GM19238 (cell line): ENCODE measurements at regions not wholly inside any gene's neighbourhood (a gene's known extent, or its start where the extent isn't known, plus 50 kb on each side); places are given as distances from the start of the nearest gene placed in this dataset.
"Not testable (repeated sequence)": the region's sequence is repeated elsewhere in the genome, so short reads cannot be mapped to it uniquely, and the experiment has no call there.

Experiments used
- DNase-seq: peaks from one replicate; pipeline ENCODE4 v3.0.0; 2011; ENCODE audit warnings: low spot score; ENCODE audit not compliant: insufficient read length

- DNase-seq, result no peak
These were observed 71.0 kb upstream of the CYRIA start for GRCh38 chr2:16736633-16737032.

GRCh38 chr2:16729335-16729734 is 63.7 kb upstream of the CYRIA start:
- no peak for DNase-seq

DNA sequence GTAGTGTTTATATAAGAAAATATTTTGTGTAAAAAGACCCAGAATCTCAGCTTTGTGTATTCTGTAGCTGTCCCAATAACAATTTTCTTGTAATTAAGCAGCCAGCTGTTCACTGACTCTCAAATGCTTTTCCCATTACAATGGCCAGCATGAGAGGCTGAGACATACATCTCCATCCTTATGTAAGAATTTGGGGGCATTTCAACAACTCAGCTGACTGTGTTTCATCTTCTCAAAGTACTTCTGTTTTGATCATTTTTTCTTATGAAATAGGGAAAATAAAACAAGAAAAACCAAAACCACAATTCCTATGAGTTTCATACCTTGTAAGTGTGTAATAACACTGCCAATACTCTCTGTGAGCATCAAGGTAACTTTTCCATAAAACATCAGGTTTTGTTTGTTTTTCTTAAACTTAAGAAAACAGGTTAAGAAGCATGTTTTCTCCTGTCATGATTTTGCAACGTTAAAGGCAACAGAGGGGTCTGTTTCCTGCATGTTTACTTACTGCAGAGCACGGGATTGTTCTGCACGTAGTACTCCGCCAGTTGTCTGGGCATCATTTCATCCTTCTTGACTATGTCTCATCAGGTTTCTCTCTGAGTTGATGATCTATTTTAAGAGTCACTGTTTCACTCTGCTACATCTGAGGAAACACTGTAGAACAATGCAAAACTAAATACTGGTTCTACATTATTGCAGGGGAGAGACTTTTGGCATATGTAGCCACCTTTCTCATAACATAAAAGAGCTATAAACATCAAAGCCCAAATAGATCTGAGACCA is 62.9 kb upstream of the CYRIA start:
- no peak for DNase-seq

GRCh38 chr2:16727849-16728248 is 62.2 kb upstream of the CYRIA start:
- DNase-seq, result not testable (repeated sequence)

GRCh38 chr2:16727256-16727655 is 61.6 kb upstream of the CYRIA start:
- DNase-seq, result no peak

GRCh38 chr2:16726577-16726976 is 60.9 kb upstream of the CYRIA start:
- DNase-seq, result no peak

DNA sequence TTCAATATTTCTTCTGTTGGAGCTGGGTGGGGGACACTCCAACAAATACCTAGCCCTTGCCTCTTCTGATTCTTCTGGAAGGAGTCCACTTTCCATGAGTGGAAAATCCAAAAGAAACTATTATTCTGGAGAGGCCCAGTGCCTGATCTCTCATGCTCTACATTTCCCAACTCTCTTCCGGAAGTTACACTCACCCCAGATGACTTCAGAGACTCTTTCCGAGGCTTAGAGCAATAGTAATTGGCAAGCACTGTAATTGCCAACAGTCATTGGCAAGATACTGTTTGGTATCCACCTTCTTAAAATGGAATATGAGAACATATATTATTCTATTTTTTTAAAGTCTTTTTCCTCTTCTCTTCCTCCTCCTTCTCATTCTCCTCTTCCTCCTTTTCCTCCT is 60.5 kb upstream of the CYRIA start:
- DNase-seq, result no peak

DNA sequence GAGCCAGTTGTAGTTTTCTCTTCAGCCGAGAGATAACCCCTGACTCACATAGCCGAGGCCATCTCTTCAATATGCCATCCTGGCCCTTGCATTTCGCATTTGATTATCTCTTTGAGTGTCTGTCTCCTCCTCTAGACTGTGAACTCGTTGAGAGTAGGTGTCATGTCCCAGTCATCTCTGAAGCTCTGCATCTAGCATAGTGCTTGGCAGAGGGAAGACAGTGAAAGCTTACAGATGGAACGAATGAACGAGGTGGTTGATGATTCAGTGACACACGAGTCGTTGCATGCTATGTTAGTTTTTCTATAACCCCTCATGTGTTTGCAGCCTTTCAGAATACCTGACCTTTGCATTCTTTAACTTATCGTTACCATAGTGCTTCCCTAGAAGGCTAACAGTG is 59.9 kb upstream of the CYRIA start:
- DNase-seq, result no peak

GRCh38 chr2:16722677-16723076 is 57.0 kb upstream of the CYRIA start:
- no peak for DNase-seq

DNA sequence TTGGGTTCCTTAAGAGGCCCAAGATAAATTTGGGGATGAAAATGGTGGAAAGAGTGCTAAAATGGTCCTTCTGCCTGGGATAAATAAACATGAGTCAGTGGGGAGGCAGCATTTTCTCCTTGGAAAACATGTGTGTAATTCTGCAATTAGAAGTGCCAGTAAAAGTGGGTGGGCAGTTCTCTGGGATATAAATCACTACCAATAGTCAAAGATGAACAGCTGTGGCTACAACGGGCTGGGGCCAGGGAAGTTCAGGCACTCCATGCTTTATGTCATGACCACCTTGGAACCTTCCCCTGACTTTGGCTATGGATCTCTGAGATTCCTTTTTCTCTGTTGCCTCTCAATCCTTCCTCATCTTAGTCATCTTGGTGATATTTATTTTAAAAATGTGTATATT is 56.5 kb upstream of the CYRIA start:
- no peak for DNase-seq

GRCh38 chr2:16721529-16721928 is 55.9 kb upstream of the CYRIA start:
- DNase-seq, result not testable (repeated sequence)

- not testable (repeated sequence) for DNase-seq
These were observed 55.1 kb upstream of the CYRIA start for GRCh38 chr2:16720737-16721136.

- no peak for DNase-seq
These were observed 53.8 kb upstream of the CYRIA start for GRCh38 chr2:16719485-16719808.

- no peak for DNase-seq
These were observed 53.2 kb upstream of the CYRIA start for GRCh38 chr2:16718576-16719484.

- no peak for DNase-seq
These were observed 51.8 kb upstream of the CYRIA start for GRCh38 chr2:16717477-16717876.

DNA sequence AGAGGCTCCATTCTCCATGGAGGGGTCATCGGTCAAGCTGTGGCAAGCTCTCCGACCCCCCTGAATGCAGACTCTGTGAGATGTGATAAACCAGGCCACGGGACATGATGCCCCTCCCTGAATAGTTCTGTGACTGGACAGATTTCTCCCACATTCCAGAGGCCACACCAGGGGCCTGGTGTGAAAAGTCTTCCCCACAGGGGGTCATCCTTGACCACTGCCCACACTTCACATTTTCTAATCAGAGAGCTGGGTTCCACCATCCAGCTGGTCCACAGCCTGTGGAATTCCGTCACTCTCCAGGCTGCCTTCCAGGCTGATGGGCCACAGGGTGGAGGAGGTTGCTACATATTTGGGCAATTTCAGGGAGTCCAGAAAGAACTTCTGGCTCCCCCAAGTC is 51.3 kb upstream of the CYRIA start:
- DNase-seq, result no peak

GRCh38 chr2:16716024-16716423 is 50.4 kb upstream of the CYRIA start:
- no peak for DNase-seq
